ENCODE measurements at regions not wholly inside any gene's neighbourhood (a gene's known extent, or its start where the extent isn't known, plus 50 kb on each side); places are given as distances from the start of the nearest gene placed in this dataset.

DNA sequence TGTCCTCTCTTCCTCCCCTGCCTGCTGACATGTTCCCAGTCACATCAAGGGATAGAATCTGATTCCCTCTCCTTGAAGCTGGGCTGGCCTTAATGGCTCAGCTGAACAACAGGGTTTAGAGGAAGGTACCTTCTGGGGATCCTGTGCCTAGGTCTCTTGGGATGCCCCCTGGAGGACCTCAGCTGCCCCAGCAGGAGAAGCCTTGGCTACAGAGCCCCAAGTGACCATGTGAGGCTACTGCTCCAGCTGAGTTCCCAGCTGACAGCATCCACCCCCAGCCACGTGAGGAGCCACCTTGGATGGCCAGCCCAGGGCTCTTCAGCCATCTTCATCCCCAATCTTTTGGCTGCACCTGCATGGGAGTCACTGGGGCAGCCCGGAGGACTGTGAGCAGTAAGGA, 1499.3 kb downstream of the TBC1D22A start:
- no peak for TF ChIP-seq POLR2A (IDR thresholded peaks at IDR 0.05)
- TF ChIP-seq, protein P1, sequence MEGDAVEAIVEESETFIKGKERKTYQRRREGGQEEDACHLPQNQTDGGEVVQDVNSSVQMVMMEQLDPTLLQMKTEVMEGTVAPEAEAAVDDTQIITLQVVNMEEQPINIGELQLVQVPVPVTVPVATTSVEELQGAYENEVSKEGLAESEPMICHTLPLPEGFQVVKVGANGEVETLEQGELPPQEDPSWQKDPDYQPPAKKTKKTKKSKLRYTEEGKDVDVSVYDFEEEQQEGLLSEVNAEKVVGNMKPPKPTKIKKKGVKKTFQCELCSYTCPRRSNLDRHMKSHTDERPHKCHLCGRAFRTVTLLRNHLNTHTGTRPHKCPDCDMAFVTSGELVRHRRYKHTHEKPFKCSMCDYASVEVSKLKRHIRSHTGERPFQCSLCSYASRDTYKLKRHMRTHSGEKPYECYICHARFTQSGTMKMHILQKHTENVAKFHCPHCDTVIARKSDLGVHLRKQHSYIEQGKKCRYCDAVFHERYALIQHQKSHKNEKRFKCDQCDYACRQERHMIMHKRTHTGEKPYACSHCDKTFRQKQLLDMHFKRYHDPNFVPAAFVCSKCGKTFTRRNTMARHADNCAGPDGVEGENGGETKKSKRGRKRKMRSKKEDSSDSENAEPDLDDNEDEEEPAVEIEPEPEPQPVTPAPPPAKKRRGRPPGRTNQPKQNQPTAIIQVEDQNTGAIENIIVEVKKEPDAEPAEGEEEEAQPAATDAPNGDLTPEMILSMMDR (IDR thresholded peaks at IDR 0.05), result no peak

Data from adrenal gland (tissue), 5 donors.